HG03565 (cell line): ENCODE measurements at regions not wholly inside any gene's neighbourhood (a gene's known extent, or its start where the extent isn't known, plus 50 kb on each side); places are given as distances from the start of the nearest gene placed in this dataset.

Experiments used
- ATAC-seq: cut with Tn5 transposase; IDR thresholded peaks from one replicate; pipeline ENCODE4 v1.9.1; 2021; ENCODE audit warnings: mild to moderate bottlenecking, moderate library complexity; ENCODE audit not compliant: unreplicated experiment

GRCh38 chr10:44201011-44201410 lies 183.9 kb downstream of the CXCL12 start:
- no peak for ATAC-seq

- ATAC-seq: no peak
Observed at GRCh38 chr10:44199991-44200655, 184.8 kb downstream of the CXCL12 start.

GRCh38 chr10:44199267-44199666 lies 185.6 kb downstream of the CXCL12 start:
- no peak for ATAC-seq

GRCh38 chr10:44198780-44199097 lies 186.2 kb downstream of the CXCL12 start:
- ATAC-seq: no peak

- ATAC-seq: no peak
Observed at GRCh38 chr10:44198096-44198779, 186.7 kb downstream of the CXCL12 start.

- no peak for ATAC-seq
Observed at GRCh38 chr10:44197646-44198045, 187.3 kb downstream of the CXCL12 start.

GRCh38 chr10:44196336-44196735 lies 188.6 kb downstream of the CXCL12 start:
- no peak for ATAC-seq

GRCh38 chr10:44196008-44196320 lies 188.9 kb downstream of the CXCL12 start:
- no peak for ATAC-seq

GRCh38 chr10:44195112-44196007 lies 189.5 kb downstream of the CXCL12 start:
- no peak for ATAC-seq

GRCh38 chr10:44194435-44194834 lies 190.5 kb downstream of the CXCL12 start:
- ATAC-seq: no peak

GRCh38 chr10:44193567-44194220 lies 191.2 kb downstream of the CXCL12 start:
- ATAC-seq: no peak

GRCh38 chr10:44193166-44193565 lies 191.7 kb downstream of the CXCL12 start:
- ATAC-seq: no peak

- ATAC-seq: no peak
Observed at GRCh38 chr10:44192435-44192834, 192.5 kb downstream of the CXCL12 start.

GRCh38 chr10:44190541-44190940 lies 194.4 kb downstream of the CXCL12 start:
- ATAC-seq: no peak

- no peak for ATAC-seq
Observed at GRCh38 chr10:44186821-44187220, 198.1 kb downstream of the CXCL12 start.

- no peak for ATAC-seq
Observed at GRCh38 chr10:44186150-44186549, 198.7 kb downstream of the CXCL12 start.

GRCh38 chr10:44185315-44185666 lies 199.6 kb downstream of the CXCL12 start:
- ATAC-seq: no peak

GRCh38 chr10:44184633-44185314 lies 200.1 kb downstream of the CXCL12 start:
- no peak for ATAC-seq

GRCh38 chr10:44183667-44184632 lies 200.9 kb downstream of the CXCL12 start:
- no peak for ATAC-seq

- ATAC-seq: no peak
Observed at GRCh38 chr10:44182909-44183308, 202.0 kb downstream of the CXCL12 start.
